HG02759 (cell line): ENCODE measurements at regions not wholly inside any gene's neighbourhood (a gene's known extent, or its start where the extent isn't known, plus 50 kb on each side); places are given as distances from the start of the nearest gene placed in this dataset.
"Not testable (repeated sequence)": the region's sequence is repeated elsewhere in the genome, so short reads cannot be mapped to it uniquely, and the experiment has no call there.

ENCODE experiments used
- ATAC-seq: cut with Tn5 transposase; IDR thresholded peaks from one replicate; pipeline ENCODE4 v1.9.1; 2021; ENCODE audit warnings: mild to moderate bottlenecking, moderate library complexity; ENCODE audit not compliant: unreplicated experiment

- not testable (repeated sequence) for ATAC-seq
Measured at GRCh38 chr12:9312406-9313392, 104.5 kb upstream of the PZP start.

DNA sequence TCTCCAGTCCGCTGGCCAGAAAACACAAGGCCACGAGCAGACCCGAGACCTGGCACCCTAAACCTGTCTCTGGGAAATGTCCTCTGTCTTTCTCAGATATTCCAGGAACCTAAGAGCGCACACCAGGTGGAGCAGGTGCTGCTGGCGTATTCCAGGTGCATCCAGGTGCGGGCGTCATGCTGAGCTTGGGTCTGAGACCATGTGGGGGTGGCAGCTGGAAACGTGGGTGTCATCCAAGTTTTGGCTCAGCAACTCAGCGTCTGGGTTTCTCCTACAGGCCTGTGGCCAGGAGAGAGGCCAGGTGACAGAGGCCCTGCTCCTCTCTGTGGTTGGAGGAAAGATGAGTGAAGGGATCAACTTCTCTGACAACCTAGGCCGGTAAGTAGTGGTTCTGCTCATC, 103.3 kb upstream of the PZP start:
- not testable (repeated sequence) for ATAC-seq

- not testable (repeated sequence) for ATAC-seq
Measured at GRCh38 chr12:9310645-9311044, 102.5 kb upstream of the PZP start.

GRCh38 chr12:9309749-9310148, 101.6 kb upstream of the PZP start:
- ATAC-seq: not testable (repeated sequence)

- not testable (repeated sequence) for ATAC-seq
Measured at GRCh38 chr12:9308745-9309144, 100.5 kb upstream of the PZP start.

GRCh38 chr12:9308163-9308562, 100.0 kb upstream of the PZP start:
- not testable (repeated sequence) for ATAC-seq

GRCh38 chr12:9307255-9307654, 99.1 kb upstream of the PZP start:
- not testable (repeated sequence) for ATAC-seq

GRCh38 chr12:9306004-9306403, 97.8 kb upstream of the PZP start:
- ATAC-seq: not testable (repeated sequence)

- not testable (repeated sequence) for ATAC-seq
Measured at GRCh38 chr12:9304540-9304939, 96.3 kb upstream of the PZP start.

GRCh38 chr12:9295872-9296271, 87.7 kb upstream of the PZP start:
- not testable (repeated sequence) for ATAC-seq

- ATAC-seq: not testable (repeated sequence)
Measured at GRCh38 chr12:9294072-9294620, 86.0 kb upstream of the PZP start.

DNA sequence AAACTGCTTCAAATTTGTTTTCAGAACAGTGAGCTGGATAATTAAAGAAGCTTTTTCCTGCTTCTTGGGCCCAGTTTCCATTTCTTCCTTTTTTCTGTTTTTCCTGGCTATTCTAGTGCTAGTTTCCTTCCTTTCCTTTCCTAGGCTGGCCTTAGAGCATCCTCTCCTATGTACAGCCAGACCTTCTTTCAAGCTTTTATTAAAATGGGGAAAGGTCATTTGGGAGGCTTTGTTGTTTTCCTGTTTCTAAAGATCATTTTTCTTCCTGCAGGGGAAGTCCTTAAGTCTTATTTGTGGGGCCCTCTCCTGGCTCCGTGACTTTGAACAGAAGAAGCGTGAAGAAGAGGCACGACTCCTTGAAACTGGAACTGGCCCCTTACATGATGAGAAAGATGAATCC, 85.2 kb upstream of the PZP start:
- ATAC-seq: not testable (repeated sequence)

GRCh38 chr12:9289984-9290383, 81.8 kb upstream of the PZP start:
- not testable (repeated sequence) for ATAC-seq

DNA sequence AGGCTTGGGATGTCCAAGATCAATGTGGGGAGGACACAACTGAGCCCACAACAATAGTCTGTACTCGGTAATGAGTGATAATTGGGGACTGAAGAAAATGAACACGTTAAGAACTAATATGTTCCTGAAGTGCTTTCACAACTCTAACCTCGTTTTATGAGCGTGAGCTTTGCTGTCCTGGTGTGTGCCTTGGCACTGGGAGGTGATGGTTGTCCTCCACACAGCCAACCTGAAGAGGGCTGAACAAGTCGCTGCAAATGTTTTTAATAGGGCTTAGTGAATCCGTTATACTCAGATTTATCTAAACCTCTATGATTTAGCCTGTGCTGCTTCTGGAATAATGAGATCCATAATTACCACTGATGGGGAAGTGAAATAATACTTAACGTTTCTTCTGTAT, 76.5 kb upstream of the PZP start:
- ATAC-seq: not testable (repeated sequence)

DNA sequence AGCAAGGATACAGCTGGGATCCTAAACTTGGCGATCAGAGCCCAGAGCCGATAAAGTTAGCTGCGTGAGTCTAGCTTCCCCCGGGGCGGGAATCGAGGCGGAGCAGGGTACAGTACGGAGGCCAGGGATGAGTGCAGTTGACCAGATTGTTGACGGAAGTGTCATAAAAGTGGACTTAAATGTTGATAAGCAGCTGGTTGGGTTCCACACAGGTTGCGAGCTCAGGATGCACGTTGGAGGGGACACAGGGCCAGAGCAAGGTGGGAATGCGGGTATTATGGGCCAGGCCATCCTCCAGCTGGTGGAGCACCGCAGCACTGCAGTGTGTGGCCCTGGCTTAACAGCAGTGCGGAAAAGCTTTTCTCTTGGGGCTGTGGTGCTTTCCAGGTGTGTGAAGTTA, 76.0 kb upstream of the PZP start:
- ATAC-seq: peak; percentile 61

DNA sequence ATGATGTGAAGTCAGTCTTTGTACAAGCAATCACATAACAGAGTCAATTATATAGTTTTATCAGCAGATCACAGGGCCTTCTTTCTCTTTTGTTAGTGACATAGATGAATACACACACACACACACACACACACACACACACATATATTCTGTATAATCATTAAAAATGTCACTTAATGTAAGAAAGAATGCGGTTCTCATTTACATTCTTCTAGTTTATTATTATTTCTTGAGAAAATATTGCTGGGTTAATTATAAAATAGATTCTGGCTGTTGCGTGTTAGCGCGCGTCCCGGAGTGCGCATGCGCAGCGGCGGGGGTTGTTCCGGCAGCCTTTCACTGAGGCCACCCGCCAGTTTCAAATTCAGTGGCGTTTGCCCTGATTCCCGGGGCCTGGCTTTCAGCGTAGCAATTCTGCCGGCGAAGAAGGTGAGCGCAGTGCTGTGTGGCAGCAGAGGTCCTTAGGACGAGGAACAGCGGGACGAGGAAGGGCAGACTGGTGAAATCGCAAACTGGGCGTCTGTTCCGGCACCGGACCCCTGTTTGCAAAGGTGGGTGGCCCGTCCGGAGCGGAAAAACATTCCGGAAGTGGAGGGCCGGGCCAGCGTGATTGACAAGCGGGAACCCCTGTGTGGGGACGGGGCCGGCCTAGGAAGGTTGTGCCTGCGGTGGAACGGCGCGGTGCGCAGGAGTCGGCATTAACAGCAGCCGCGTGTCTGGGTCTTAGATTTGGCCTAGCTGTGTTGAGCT, 75.3 kb upstream of the PZP start:
- peak; percentile 57 for ATAC-seq

GRCh38 chr12:9276990-9277389, 68.8 kb upstream of the PZP start:
- no peak for ATAC-seq

DNA sequence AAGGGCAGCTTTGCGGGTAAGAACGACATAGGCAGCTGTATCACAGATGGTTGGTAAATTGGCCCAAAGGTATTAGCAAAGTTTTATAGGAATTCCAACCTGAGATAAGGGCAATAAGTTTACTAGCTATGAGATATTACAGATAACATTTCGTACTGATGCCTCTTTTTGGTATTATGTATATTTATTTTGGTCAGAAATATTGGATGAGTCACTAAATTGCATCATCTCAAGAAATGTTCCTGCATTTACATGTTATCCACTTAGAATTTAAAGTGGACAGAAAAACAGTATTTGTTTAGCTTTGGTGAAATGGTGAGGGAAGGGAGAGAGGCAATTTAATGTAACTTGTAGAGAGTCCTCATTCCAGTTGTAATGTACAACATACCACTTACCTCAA, 65.1 kb upstream of the PZP start:
- ATAC-seq: no peak

DNA sequence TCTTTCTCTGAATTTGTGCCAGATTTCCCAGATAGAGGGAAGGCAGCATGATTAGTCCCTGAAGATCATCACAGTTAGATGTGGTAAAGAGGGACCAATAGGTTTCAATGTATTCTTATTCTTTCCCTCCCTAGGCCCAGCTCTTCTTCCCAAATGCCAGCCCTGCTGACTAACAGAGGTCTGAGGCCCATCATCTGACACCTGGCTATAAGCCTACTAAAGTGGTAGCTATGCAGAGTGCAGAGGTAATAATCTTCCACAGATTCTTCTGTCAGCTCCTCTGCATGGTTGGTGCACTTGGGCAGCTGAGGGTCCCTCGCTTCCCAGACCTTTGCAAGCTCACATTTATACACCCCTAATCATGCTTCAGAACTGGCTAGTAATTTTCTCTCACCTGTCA, 63.7 kb upstream of the PZP start:
- no peak for ATAC-seq

DNA sequence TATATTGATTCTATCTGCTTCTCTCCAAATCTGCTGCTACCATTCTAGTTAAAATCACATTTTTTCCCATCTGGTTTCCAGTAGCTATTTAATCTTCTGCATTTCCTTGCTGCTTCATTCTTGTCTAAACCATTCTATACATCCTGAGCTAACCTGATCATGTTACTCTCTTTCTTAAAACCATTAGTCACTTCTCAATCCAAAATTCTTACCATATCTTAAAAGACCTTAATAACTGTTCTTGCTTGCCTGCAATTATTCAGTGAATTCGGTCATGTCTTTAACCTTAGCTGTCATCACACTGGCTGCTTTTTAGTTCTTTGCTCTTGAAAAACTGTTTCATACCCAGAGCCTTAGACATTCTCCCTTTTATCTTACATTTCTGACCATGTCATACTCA, 56.4 kb upstream of the PZP start:
- no peak for ATAC-seq

GRCh38 chr12:9260931-9261330, 52.7 kb upstream of the PZP start:
- no peak for ATAC-seq
